ENCODE measurements at regions not wholly inside any gene's neighbourhood (a gene's known extent, or its start where the extent isn't known, plus 50 kb on each side); places are given as distances from the start of the nearest gene placed in this dataset.

DNA sequence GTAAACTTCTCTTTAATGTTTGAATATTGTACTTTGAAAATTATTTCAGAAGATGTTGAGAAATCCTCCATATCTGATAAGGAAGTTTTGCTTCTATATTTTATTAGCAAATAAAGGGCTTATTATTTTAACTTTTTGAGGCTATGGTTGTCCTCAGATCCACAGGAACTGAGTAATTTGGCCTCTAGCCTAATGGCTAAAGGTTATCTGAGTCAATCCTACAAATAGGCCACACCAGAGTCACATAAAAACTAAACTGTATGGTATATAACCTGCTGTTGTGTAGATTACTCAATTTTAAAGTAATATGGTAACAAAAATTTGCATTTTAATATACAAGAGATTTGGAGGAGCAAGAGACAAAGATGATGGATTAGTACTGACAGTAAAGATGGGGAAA is 549.2 kb upstream of the GRAMD2B start:
- TF ChIP-seq, protein P1, sequence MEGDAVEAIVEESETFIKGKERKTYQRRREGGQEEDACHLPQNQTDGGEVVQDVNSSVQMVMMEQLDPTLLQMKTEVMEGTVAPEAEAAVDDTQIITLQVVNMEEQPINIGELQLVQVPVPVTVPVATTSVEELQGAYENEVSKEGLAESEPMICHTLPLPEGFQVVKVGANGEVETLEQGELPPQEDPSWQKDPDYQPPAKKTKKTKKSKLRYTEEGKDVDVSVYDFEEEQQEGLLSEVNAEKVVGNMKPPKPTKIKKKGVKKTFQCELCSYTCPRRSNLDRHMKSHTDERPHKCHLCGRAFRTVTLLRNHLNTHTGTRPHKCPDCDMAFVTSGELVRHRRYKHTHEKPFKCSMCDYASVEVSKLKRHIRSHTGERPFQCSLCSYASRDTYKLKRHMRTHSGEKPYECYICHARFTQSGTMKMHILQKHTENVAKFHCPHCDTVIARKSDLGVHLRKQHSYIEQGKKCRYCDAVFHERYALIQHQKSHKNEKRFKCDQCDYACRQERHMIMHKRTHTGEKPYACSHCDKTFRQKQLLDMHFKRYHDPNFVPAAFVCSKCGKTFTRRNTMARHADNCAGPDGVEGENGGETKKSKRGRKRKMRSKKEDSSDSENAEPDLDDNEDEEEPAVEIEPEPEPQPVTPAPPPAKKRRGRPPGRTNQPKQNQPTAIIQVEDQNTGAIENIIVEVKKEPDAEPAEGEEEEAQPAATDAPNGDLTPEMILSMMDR (conservative IDR thresholded peaks at IDR 0.05; ENCODE audit: low read length) = no peak
- TF ChIP-seq EZH2phosphoT487 (IDR thresholded peaks at IDR 0.05; ENCODE audit: borderline replicate concordance, low read depth, low read length) = no peak
